Ovary (tissue), 3 donors: ENCODE measurements at regions not wholly inside any gene's neighbourhood (a gene's known extent, or its start where the extent isn't known, plus 50 kb on each side); places are given as distances from the start of the nearest gene placed in this dataset.

Source experiments
- CTCF ChIP-seq, 3 donors: fragments of 450-650 bp in 2 of 3; fragments of 200-600 bp in 1 of 3; IDR thresholded peaks; one replicate each; pipeline versions ENCODE4 v1.5.1 to v1.8.0; 2016 to 2022; ENCODE audit warnings: antibody characterized with exemption in 3 of 3, mild to moderate bottlenecking in 1 of 3
- EP300 ChIP-seq: sonication (generic); formaldehyde crosslinking; IDR thresholded peaks from one replicate; pipeline ENCODE4 v1.6.1; 2017; ENCODE audit warnings: antibody characterized with exemption
- POLR2A ChIP-seq: fragments of 450-650 bp; IDR thresholded peaks from one replicate; pipeline ENCODE4 v1.6.1; 2017; ENCODE audit warnings: antibody characterized with exemption, mild to moderate bottlenecking, moderate library complexity
- donor health status: DM: no; HTN: no; CAD: no.

GRCh38 chr3:69442771-69443311 is 57.0 kb upstream of the FRMD4B start:
- TF ChIP-seq EP300 (no peak), POLR2A (no peak), CTCF (IDR thresholded peaks at IDR 0.05) (no peak)
